ENCODE measurements at regions not wholly inside any gene's neighbourhood (a gene's known extent, or its start where the extent isn't known, plus 50 kb on each side); places are given as distances from the start of the nearest gene placed in this dataset.

DNA sequence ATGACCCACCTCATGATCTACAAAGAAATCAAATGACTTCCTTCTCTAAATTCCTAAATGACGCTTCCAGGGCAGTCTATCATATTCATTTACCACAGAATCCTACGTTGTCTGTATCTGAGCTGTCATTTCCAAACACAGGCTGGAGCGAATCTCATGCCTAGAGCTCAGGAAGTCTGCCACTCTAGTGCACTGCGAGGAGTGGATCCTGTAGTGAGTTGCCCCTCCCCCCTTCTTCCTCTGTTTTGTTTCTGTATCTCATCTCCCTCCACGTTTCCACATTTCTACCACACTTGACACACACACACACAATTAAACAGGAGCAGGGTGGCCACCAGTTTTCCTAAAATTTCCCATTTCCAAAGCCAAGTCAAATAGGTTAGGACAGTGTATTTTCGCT, 415.4 kb upstream of the PRICKLE1 start:
- H3K4me3 ChIP-seq (ENCODE audit: low read depth, low read length), result no peak overlapping the region
- TF ChIP-seq, protein P1, sequence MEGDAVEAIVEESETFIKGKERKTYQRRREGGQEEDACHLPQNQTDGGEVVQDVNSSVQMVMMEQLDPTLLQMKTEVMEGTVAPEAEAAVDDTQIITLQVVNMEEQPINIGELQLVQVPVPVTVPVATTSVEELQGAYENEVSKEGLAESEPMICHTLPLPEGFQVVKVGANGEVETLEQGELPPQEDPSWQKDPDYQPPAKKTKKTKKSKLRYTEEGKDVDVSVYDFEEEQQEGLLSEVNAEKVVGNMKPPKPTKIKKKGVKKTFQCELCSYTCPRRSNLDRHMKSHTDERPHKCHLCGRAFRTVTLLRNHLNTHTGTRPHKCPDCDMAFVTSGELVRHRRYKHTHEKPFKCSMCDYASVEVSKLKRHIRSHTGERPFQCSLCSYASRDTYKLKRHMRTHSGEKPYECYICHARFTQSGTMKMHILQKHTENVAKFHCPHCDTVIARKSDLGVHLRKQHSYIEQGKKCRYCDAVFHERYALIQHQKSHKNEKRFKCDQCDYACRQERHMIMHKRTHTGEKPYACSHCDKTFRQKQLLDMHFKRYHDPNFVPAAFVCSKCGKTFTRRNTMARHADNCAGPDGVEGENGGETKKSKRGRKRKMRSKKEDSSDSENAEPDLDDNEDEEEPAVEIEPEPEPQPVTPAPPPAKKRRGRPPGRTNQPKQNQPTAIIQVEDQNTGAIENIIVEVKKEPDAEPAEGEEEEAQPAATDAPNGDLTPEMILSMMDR (IDR thresholded peaks at IDR 0.05; ENCODE audit: insufficient read depth, low read depth, low read length), result no peak
- no peak for DNase-seq (ENCODE audit: low read depth)

DNA sequence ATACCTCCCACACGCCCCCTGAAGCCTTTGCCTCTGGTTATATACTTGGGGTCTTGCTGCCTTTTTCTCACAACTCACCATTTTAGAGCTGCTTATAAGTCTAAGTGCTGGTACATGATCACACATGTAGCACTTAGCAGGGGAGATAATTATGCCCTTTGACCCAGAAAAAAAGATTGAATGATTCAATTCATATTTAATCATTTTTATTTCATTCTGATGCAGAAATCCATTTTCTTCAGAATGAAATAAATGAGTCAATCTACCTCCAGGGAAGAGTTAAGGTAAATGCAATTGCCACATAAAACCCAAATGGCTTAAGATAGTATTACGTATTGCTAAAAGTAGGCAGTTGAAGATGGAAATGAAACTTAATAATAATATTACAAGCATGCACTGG, 414.6 kb upstream of the PRICKLE1 start:
- TF ChIP-seq, protein P1 (IDR thresholded peaks at IDR 0.05; ENCODE audit: insufficient read depth, low read depth, low read length), result no peak
- no peak overlapping the region for H3K4me3 ChIP-seq (ENCODE audit: low read depth, low read length)
- no peak for DNase-seq (ENCODE audit: low read depth)

DNA sequence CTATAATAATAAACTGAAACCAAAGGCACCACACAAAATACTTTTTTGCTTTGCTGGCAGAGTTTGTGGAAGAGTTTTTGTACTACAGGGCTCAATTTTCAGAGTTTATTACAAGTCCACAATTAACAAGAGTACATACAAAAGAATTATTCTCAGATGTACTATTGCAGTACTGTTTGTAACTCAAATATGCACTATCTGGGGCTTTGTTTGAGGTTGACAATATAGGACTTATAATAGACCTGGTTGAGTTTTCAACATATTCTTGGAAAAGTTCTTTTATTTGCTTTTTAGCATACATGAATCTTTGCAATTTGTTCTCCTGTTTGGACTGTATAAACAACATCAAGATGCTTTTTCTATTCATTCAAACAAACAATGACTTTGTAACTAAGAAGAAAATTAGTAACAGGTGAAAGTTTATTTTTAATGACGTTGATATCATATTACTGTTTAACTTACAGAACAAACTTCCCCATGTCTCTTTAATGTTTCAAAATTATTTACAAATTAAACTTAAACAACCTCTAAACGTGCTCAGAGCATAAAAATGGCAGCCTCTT, 407.4 kb upstream of the PRICKLE1 start:
- DNase-seq (ENCODE audit: low read depth), result no peak
- TF ChIP-seq, protein P1 (IDR thresholded peaks at IDR 0.05; ENCODE audit: insufficient read depth, low read depth, low read length), result no peak
- H3K4me3 ChIP-seq (ENCODE audit: low read depth, low read length), result no peak overlapping the region

DNA sequence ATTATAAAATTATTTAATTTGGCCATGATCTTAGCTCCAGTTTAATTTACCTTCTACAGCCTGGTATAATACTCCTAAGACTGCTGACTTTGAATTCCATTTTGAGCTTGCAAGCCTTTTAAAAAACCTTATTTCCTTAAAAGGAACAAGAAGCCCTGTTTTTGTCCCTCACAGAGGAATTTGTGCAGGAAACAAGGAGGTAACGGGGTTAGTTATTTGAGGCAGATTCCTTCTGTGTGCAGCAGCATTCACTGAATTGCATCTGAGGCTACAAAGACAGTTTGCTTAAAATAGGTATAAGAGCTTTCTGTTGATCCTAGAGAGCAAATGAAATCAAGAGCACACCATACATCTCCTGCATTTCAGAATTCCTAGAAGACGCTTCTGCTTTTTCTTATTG, 403.3 kb upstream of the PRICKLE1 start:
- no peak overlapping the region for H3K4me3 ChIP-seq (ENCODE audit: low read depth, low read length)
- DNase-seq (ENCODE audit: low read depth), result no peak
- TF ChIP-seq, protein P1 (IDR thresholded peaks at IDR 0.05; ENCODE audit: insufficient read depth, low read depth, low read length), result no peak

DNA sequence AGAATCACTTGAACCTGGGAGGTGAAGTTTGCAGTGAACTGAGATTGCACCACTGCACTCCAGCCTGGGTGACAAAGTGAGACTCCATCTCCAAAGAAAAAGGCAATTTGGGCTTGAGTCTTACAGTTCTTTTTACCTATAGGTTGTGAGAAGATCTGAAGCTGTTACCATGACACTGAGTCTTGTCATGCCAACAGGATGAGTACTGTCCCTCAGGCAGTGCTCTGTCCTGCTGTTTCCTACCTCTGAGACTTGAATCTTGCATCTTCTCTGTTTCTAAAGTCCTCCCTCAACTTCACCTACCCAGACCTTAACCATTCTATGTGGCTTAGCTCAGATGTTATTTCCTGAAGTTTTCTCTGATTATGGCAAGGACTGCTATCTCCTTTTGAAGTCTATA, 400.8 kb upstream of the PRICKLE1 start:
- TF ChIP-seq, protein P1 (IDR thresholded peaks at IDR 0.05; ENCODE audit: insufficient read depth, low read depth, low read length), result no peak
- no peak overlapping the region for H3K4me3 ChIP-seq (ENCODE audit: low read depth, low read length)
- DNase-seq (ENCODE audit: low read depth), result no peak

DNA sequence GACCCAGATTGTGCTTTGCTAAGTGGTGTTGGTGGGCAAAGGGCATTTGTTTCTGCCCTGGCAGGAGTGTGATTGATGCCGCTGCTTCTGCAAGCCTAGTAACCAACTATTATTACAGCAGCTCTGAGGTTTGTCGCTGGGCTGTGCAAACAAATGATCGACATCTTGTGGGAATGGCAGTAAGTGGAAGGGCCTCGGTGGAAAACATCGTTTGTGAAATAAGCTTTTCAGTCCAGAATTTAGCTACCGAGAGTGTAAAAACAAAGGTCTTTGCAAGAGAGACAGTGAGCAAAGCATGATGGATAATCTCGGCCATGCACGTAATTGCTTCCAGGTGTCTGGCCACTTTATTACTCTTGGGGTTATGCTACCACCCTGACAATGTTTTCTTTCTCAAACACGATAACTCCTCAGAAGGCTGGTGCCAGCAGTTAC, 397.7 kb upstream of the PRICKLE1 start:
- TF ChIP-seq, protein P1 (IDR thresholded peaks at IDR 0.05; ENCODE audit: insufficient read depth, low read depth, low read length), result no peak
- DNase-seq (ENCODE audit: low read depth), result no peak
- no peak overlapping the region for H3K4me3 ChIP-seq (ENCODE audit: low read depth, low read length)

DNA sequence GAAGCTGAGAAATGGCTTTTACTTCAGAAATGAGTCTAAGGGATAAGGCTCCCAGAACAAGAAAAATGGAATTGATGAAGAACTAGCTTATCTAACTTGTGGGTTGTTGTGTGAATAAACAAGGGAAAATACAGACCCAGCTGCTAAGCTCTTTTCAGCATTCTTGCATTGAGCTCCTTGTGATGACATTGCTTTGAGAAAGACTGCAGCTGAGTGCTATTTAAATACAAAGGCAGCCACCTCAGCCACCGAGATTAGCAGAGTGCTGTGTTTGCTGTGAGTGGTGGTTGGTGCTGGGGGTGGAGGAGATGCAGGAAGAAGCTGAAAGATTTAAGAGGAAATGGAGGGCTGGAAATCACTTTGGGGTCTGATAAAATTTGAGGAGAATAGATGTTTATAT, 396.0 kb upstream of the PRICKLE1 start:
- peak; percentile 33 for DNase-seq (ENCODE audit: low read depth)
- TF ChIP-seq, protein P1 (IDR thresholded peaks at IDR 0.05; ENCODE audit: insufficient read depth, low read depth, low read length), result no peak
- no peak overlapping the region for H3K4me3 ChIP-seq (ENCODE audit: low read depth, low read length)

All from fibroblast of villous mesenchyme (primary cell).